ENCODE measurements at regions not wholly inside any gene's neighbourhood (a gene's known extent, or its start where the extent isn't known, plus 50 kb on each side); places are given as distances from the start of the nearest gene placed in this dataset.

DNA sequence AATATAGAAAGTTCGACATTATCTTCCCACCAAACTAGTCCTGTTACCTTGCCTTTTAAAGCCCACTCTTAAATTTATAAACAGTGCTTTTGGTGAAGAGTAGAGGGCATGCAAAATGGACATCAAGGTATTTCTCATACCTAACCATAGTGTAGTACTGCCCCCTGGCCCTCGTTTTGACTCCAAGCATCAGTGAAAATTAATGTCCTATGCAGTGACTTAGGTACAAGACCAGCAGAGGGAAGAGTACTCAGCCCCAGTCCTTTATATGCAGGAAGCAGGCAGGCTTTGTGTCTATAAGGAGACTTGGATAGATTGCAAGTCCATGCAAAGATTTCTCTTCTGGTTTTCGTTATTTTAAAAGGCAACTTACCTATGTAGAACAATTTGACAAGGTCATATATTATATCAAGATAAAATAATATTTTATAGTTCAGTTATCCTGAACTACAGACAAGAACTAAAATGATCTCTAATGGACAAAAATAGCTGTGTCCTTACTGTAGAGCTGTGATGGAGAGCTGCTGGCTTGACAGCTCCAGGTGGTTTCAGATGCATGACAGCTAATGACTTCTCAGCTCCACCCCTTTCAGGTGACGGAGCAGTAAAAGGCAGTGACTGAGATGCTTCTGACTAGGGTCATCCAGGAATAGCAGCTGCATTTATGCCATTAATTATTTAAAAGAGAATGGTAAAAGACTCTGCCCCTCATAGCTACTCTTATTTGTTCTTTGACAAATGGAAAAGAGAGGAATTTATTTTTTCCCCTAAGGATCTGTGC, 646.1 kb downstream of the SQOR start:
- H3K4me3 ChIP-seq (ENCODE audit: low read length), result no peak overlapping the region
- no CpG with 5 or more reads among the region's 4 CpGs for WGBS (ENCODE audit: insufficient coverage)
- peak; percentile 25 for DNase-seq

DNA sequence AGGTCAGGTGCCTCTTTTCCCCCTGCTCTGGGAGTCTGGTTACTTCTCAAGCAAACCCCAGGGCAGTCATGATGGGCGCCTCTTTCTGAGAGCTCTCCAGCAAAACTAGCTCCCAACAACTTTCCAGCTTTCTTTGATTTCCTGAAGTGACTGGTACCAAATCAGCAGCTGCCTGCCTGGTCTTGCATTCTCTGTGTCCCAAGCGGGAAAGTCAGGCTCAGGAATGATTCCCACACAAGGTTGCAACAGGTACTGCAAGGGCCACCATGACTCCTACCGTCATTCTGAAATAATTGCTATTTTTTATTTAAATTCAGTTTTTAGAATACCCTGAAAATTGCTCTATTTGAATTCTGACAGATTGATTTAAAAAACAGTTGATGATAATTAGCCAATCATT, 658.7 kb downstream of the SQOR start:
- no peak for DNase-seq
- H3K4me3 ChIP-seq (ENCODE audit: low read length), result no peak overlapping the region

More for the DNA sequence above, 646.1 kb downstream of the SQOR start:
- H3K27ac ChIP-seq (ENCODE audit: low read length), result no peak overlapping the region
- H3K4me1 ChIP-seq (ENCODE audit: control insufficient read depth, insufficient read depth, low read length), result peaks cover 4% of the 10 kb centered on the region
- H3K36me3 ChIP-seq (ENCODE audit: control insufficient read depth, insufficient read depth, low read length), result no peaks in the 10 kb centered on the region
- no peaks in the 10 kb centered on the region for H3K27me3 ChIP-seq (ENCODE audit: control insufficient read depth, insufficient read depth, low read length)
- H3K9me3 ChIP-seq (replicated peaks; ENCODE audit: control insufficient read depth, low read depth, low read length), result no peaks in the 10 kb centered on the region

GRCh38 chr15:46296002-46296401, 661.2 kb downstream of the SQOR start:
- Histone ChIP-seq H3K4me1 (ENCODE audit: control insufficient read depth, insufficient read depth, low read length) (no peaks in the 10 kb centered on the region), H3K27ac (ENCODE audit: low read length) (no peak overlapping the region), H3K4me3 (ENCODE audit: low read length) (no peak overlapping the region), H3K36me3 (ENCODE audit: control insufficient read depth, insufficient read depth, low read length) (no peaks in the 10 kb centered on the region), H3K27me3 (ENCODE audit: control insufficient read depth, insufficient read depth, low read length) (no peaks in the 10 kb centered on the region), H3K9me3 (replicated peaks; ENCODE audit: control insufficient read depth, low read depth, low read length) (no peaks in the 10 kb centered on the region)
- no peak for DNase-seq
- 69% methylated on average over 7 of the region's 8 CpGs for WGBS (ENCODE audit: insufficient coverage)

More for the DNA sequence above, 658.7 kb downstream of the SQOR start:
- WGBS (ENCODE audit: insufficient coverage), result 70% methylated on average over 1 of the region's 3 CpGs
- Histone ChIP-seq H3K27ac (ENCODE audit: low read length) (no peak overlapping the region), H3K9me3 (replicated peaks; ENCODE audit: control insufficient read depth, low read depth, low read length) (no peaks in the 10 kb centered on the region), H3K4me1 (ENCODE audit: control insufficient read depth, insufficient read depth, low read length) (no peaks in the 10 kb centered on the region), H3K36me3 (ENCODE audit: control insufficient read depth, insufficient read depth, low read length) (no peaks in the 10 kb centered on the region), H3K27me3 (ENCODE audit: control insufficient read depth, insufficient read depth, low read length) (no peaks in the 10 kb centered on the region)

- H3K27me3 ChIP-seq (ENCODE audit: control insufficient read depth, insufficient read depth, low read length), result no peaks in the 10 kb centered on the region
- no peak for DNase-seq
- 40% methylated on average over 2 of the region's 2 CpGs for WGBS (ENCODE audit: insufficient coverage)
Observed at GRCh38 chr15:46296797-46297196, 662.0 kb downstream of the SQOR start.

DNA sequence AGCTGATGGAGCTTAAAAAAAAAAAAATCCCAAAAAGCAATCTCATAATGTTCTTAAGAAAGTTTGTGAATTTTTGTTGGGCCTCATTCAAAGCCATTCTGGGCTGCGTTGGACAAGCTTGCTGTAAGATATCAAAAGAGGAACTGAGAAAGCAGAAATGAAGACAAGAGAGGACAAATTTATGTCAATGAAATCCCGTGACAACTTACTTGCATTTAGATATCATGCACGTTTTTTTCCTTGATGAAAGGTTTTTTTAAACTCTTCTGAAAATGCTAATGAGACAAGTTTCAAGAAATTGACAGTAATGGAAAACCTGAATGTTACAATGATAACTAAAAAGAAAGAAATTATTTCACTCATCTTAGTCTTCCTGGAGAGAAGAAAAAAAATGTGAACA, 662.9 kb downstream of the SQOR start:
- 60% methylated on average over 1 of the region's 3 CpGs for WGBS (ENCODE audit: insufficient coverage)
- Histone ChIP-seq H3K27ac (ENCODE audit: low read length) (no peak overlapping the region), H3K36me3 (ENCODE audit: control insufficient read depth, insufficient read depth, low read length) (no peaks in the 10 kb centered on the region), H3K4me3 (ENCODE audit: low read length) (no peak overlapping the region), H3K4me1 (ENCODE audit: control insufficient read depth, insufficient read depth, low read length) (no peaks in the 10 kb centered on the region), H3K27me3 (ENCODE audit: control insufficient read depth, insufficient read depth, low read length) (no peaks in the 10 kb centered on the region), H3K9me3 (replicated peaks; ENCODE audit: control insufficient read depth, low read depth, low read length) (no peaks in the 10 kb centered on the region)
- DNase-seq, result peak; percentile 32

More at GRCh38 chr15:46296797-46297196, 662.0 kb downstream of the SQOR start:
- Histone ChIP-seq H3K4me1 (ENCODE audit: control insufficient read depth, insufficient read depth, low read length) (no peaks in the 10 kb centered on the region), H3K36me3 (ENCODE audit: control insufficient read depth, insufficient read depth, low read length) (no peaks in the 10 kb centered on the region), H3K27ac (ENCODE audit: low read length) (no peak overlapping the region), H3K9me3 (replicated peaks; ENCODE audit: control insufficient read depth, low read depth, low read length) (no peaks in the 10 kb centered on the region), H3K4me3 (ENCODE audit: low read length) (no peak overlapping the region)

DNA sequence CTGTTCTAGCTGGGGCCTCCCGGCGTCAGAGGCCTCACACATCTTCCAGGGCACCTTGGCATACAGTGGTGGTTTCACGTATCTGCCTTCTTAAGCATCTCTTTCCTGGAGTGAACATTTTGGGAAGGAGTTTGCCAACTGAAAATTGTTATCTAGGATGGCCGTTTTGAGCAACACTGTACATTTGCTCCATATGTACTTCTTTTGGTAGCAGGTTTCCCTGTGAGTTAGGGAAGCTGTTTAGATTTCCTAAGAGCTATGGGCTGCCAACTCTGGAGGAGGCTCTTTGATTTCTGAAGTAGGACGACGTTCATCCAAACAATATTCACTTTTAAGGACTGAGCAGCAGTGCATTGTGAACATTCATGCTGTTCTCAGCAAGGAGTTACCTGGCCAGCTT, 665.9 kb downstream of the SQOR start:
- no peak for DNase-seq
- Histone ChIP-seq H3K4me3 (ENCODE audit: low read length) (no peak overlapping the region), H3K36me3 (ENCODE audit: control insufficient read depth, insufficient read depth, low read length) (no peaks in the 10 kb centered on the region), H3K4me1 (ENCODE audit: control insufficient read depth, insufficient read depth, low read length) (no peaks in the 10 kb centered on the region), H3K27ac (ENCODE audit: low read length) (no peak overlapping the region), H3K27me3 (ENCODE audit: control insufficient read depth, insufficient read depth, low read length) (no peaks in the 10 kb centered on the region), H3K9me3 (replicated peaks; ENCODE audit: control insufficient read depth, low read depth, low read length) (no peaks in the 10 kb centered on the region)
- WGBS (ENCODE audit: insufficient coverage), result 66% methylated on average over 4 of the region's 6 CpGs

DNA sequence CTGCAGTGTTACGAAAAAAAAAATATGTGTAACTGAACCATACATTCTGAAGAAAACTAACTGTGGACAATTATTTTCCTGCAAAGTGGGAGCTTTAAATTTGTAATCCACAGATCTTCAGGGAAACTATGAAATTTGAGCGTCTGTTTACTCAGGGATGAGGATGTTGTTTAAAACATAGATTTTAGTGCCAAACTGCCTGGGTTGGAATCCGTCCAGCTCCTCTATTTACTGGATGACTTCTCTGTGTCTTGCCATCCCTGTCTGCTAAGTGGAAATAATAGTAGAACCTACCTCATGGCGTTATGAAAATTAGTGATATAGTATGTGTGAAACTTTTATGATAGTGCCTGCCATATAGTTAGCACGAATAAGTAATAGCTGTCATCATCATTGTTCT, 666.5 kb downstream of the SQOR start:
- DNase-seq, result no peak
- H3K36me3 ChIP-seq (ENCODE audit: control insufficient read depth, insufficient read depth, low read length), result no peaks in the 10 kb centered on the region
- no peaks in the 10 kb centered on the region for H3K27me3 ChIP-seq (ENCODE audit: control insufficient read depth, insufficient read depth, low read length)
- no peak overlapping the region for H3K27ac ChIP-seq (ENCODE audit: low read length)
- H3K9me3 ChIP-seq (replicated peaks; ENCODE audit: control insufficient read depth, low read depth, low read length), result no peaks in the 10 kb centered on the region
- no peak overlapping the region for H3K4me3 ChIP-seq (ENCODE audit: low read length)
- 43% methylated on average over 1 of the region's 5 CpGs for WGBS (ENCODE audit: insufficient coverage)
- no peaks in the 10 kb centered on the region for H3K4me1 ChIP-seq (ENCODE audit: control insufficient read depth, insufficient read depth, low read length)

DNA sequence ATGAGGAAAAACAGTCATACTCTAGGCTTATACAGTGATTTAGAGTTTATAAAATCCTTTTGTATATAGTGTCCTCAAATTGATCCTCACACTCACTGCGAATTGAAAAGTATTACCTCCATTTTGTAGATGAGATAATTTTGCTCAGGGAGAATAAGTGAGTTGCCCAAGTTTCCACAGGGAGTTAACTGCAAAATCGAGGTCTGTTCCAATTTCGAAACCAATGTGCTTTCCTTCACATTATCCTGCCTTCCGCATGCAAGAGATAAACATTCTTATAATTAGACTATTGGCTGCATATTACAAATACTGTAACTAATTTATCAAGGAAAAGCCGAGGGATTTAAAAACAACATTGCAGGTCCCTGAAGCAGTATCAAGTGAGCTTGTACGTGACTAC, 667.0 kb downstream of the SQOR start:
- H3K9me3 ChIP-seq (replicated peaks; ENCODE audit: control insufficient read depth, low read depth, low read length), result no peaks in the 10 kb centered on the region
- no peaks in the 10 kb centered on the region for H3K4me1 ChIP-seq (ENCODE audit: control insufficient read depth, insufficient read depth, low read length)
- H3K36me3 ChIP-seq (ENCODE audit: control insufficient read depth, insufficient read depth, low read length), result no peaks in the 10 kb centered on the region
- no peaks in the 10 kb centered on the region for H3K27me3 ChIP-seq (ENCODE audit: control insufficient read depth, insufficient read depth, low read length)
- H3K27ac ChIP-seq (ENCODE audit: low read length), result no peak overlapping the region
- DNase-seq, result no peak
- no CpG with 5 or more reads among the region's 6 CpGs for WGBS (ENCODE audit: insufficient coverage)
- H3K4me3 ChIP-seq (ENCODE audit: low read length), result no peak overlapping the region

DNA sequence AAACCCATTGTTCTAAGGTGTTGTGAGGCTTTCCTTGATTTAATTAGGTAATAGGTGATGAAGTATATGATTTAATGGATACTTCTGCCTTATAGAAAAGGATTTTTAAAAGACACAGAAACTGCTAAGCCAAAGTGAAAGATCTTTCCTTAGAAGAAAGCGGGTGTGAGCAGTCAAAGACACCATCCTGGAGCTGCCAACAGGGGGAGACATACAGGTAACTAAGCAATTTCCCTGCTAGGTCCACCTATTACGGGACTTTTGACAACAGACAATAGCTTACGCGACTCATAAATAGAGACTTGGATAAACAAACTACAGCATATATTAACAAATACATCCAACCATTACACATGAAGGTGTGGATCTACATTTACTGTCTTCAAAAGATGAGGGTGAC, 669.5 kb downstream of the SQOR start:
- H3K36me3 ChIP-seq (ENCODE audit: control insufficient read depth, insufficient read depth, low read length), result no peaks in the 10 kb centered on the region
- DNase-seq, result no peak
- no peaks in the 10 kb centered on the region for H3K4me1 ChIP-seq (ENCODE audit: control insufficient read depth, insufficient read depth, low read length)
- H3K27ac ChIP-seq (ENCODE audit: low read length), result no peak overlapping the region
- no peaks in the 10 kb centered on the region for H3K27me3 ChIP-seq (ENCODE audit: control insufficient read depth, insufficient read depth, low read length)
- H3K9me3 ChIP-seq (replicated peaks; ENCODE audit: control insufficient read depth, low read depth, low read length), result no peaks in the 10 kb centered on the region
- no peak overlapping the region for H3K4me3 ChIP-seq (ENCODE audit: low read length)
- WGBS (ENCODE audit: insufficient coverage), result 83% methylated on average over 1 of the region's 4 CpGs

DNA sequence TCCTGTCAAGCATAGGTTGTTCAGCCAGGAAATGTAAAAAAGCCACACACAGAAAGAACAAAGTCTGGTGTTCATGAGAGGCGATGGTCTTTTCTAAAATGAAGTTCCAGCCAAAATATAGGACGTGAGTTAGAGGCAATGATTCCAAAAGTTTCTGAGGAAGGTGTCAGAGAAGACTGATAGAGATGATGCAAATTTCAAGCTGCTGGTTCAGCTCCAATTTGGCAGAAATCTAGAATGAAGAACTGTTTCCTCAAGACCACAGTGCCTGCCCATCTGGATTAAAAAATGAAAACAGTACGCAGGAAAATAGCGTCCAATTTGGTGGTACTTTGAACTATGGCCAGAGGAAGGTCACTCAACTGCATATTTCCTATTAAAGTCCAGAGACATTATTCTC, 672.9 kb downstream of the SQOR start:
- H3K27ac ChIP-seq (ENCODE audit: low read length), result no peak overlapping the region
- no peaks in the 10 kb centered on the region for H3K36me3 ChIP-seq (ENCODE audit: control insufficient read depth, insufficient read depth, low read length)
- H3K27me3 ChIP-seq (ENCODE audit: control insufficient read depth, insufficient read depth, low read length), result no peaks in the 10 kb centered on the region
- no peaks in the 10 kb centered on the region for H3K4me1 ChIP-seq (ENCODE audit: control insufficient read depth, insufficient read depth, low read length)
- 23% methylated on average over 4 of the region's 4 CpGs for WGBS (ENCODE audit: insufficient coverage)
- H3K9me3 ChIP-seq (replicated peaks; ENCODE audit: control insufficient read depth, low read depth, low read length), result no peaks in the 10 kb centered on the region
- peak; percentile 23 for DNase-seq
- no peak overlapping the region for H3K4me3 ChIP-seq (ENCODE audit: low read length)

DNA sequence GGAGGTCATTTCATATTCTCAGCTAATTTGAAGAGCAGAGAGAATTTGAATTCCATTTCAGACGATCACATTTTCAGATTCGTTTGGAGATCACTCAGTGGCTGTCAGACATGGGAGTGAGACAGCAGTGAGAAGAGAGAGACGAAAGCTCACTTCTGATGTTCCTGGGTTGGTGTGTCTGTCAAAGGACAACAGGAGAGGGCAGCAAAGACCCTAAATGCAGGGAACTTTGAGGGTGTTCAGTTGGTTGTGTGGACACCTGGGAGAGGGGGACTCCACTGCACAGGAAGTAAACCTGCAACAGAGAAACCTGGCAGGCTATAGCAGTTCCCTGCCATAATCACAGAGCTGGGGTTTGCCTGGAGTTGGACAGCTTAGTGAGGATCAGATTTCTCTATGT, 675.1 kb downstream of the SQOR start:
- 58% methylated on average over 3 of the region's 3 CpGs for WGBS (ENCODE audit: insufficient coverage)
- H3K27ac ChIP-seq (ENCODE audit: low read length), result no peak overlapping the region
- no peak overlapping the region for H3K4me3 ChIP-seq (ENCODE audit: low read length)
- no peaks in the 10 kb centered on the region for H3K9me3 ChIP-seq (replicated peaks; ENCODE audit: control insufficient read depth, low read depth, low read length)
- H3K36me3 ChIP-seq (ENCODE audit: control insufficient read depth, insufficient read depth, low read length), result no peaks in the 10 kb centered on the region
- no peaks in the 10 kb centered on the region for H3K4me1 ChIP-seq (ENCODE audit: control insufficient read depth, insufficient read depth, low read length)
- DNase-seq, result no peak
- no peaks in the 10 kb centered on the region for H3K27me3 ChIP-seq (ENCODE audit: control insufficient read depth, insufficient read depth, low read length)

Data from muscle of leg (tissue), 3 donors.